OCI-LY1 (cell line): ENCODE measurements at regions not wholly inside any gene's neighbourhood (a gene's known extent, or its start where the extent isn't known, plus 50 kb on each side); places are given as distances from the start of the nearest gene placed in this dataset.

Experiments used
- EZH2 ChIP-seq: fragments of 200-600 bp; sonication (generic), shearing (Covaris generic); IDR thresholded peaks from 2 replicates; pipeline ENCODE4 v1.8.0; 2017; ENCODE audit warnings: borderline replicate concordance, mixed run types, mild to moderate bottlenecking, antibody characterized with exemption, low read length, moderate library complexity, mixed read lengths
- TF ChIP-seq, protein P1 (sequence below): fragments of 200-600 bp; sonication (generic), shearing (Covaris generic); IDR thresholded peaks from 2 replicates; pipeline ENCODE4 v1.5.1; 2017; ENCODE audit warnings: mild to moderate bottlenecking, antibody characterized with exemption, low read length, moderate library complexity, mixed read lengths

DNA sequence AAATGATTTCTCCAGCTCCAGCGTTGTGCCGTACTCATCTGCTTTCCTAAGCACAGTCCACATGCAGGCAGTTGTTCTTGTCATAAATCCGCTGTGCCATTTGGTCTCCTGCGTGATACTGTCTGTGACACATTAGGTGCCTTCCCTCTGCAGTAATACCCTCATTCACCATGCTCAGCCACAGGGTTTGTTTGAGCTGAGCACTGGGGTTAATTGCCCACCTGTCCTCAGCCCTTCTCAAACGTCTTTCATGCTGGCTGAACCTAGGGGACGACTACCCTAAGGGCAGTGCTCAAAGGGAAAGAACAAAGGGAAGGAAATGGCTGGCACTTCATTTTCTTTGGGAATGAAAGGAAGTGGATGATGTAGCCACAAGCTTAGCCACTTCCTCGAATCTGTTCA is 64.2 kb upstream of the MYLIP start:
- TF ChIP-seq EZH2: no peak
- TF ChIP-seq, protein P1, sequence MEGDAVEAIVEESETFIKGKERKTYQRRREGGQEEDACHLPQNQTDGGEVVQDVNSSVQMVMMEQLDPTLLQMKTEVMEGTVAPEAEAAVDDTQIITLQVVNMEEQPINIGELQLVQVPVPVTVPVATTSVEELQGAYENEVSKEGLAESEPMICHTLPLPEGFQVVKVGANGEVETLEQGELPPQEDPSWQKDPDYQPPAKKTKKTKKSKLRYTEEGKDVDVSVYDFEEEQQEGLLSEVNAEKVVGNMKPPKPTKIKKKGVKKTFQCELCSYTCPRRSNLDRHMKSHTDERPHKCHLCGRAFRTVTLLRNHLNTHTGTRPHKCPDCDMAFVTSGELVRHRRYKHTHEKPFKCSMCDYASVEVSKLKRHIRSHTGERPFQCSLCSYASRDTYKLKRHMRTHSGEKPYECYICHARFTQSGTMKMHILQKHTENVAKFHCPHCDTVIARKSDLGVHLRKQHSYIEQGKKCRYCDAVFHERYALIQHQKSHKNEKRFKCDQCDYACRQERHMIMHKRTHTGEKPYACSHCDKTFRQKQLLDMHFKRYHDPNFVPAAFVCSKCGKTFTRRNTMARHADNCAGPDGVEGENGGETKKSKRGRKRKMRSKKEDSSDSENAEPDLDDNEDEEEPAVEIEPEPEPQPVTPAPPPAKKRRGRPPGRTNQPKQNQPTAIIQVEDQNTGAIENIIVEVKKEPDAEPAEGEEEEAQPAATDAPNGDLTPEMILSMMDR: no peak
